Transverse colon (tissue), 4 donors: ENCODE measurements at regions not wholly inside any gene's neighbourhood (a gene's known extent, or its start where the extent isn't known, plus 50 kb on each side); places are given as distances from the start of the nearest gene placed in this dataset.

Source experiments
- EP300 ChIP-seq: sonication (generic); formaldehyde crosslinking; IDR thresholded peaks from one replicate; pipeline ENCODE4 v1.6.1; 2017; ENCODE audit warnings: antibody characterized with exemption, low read depth
- POLR2A ChIP-seq: fragments of 450-650 bp; IDR thresholded peaks from one replicate; pipeline ENCODE4 v1.6.1; 2016; ENCODE audit warnings: antibody characterized with exemption, mild to moderate bottlenecking, moderate library complexity
- POLR2AphosphoS5 ChIP-seq, 3 donors: sonication (generic); formaldehyde crosslinking; IDR thresholded peaks; one replicate each; pipeline ENCODE4 v1.6.1; 2016; ENCODE audit warnings: antibody characterized with exemption in 3 of 3
- TF ChIP-seq, protein P1 (sequence below), 5 experiments: fragments of 200-600 bp in 3 of 5; fragments of 450-650 bp in 2 of 5; sonication (generic) in 3 of 5; IDR thresholded peaks; 1 replicate in 2 of 5; 2 replicates in 3 of 5; pipeline ENCODE4 v1.5.1; 2016 to 2017; ENCODE audit warnings: antibody characterized with exemption in 5 of 5, inconsistent platforms in 3 of 5, mild to moderate bottlenecking in 2 of 5, moderate library complexity in 1 of 5

GRCh38 chr7:16278167-16278787 is 143.1 kb downstream of the CRPPA start:
- TF ChIP-seq, protein P1, sequence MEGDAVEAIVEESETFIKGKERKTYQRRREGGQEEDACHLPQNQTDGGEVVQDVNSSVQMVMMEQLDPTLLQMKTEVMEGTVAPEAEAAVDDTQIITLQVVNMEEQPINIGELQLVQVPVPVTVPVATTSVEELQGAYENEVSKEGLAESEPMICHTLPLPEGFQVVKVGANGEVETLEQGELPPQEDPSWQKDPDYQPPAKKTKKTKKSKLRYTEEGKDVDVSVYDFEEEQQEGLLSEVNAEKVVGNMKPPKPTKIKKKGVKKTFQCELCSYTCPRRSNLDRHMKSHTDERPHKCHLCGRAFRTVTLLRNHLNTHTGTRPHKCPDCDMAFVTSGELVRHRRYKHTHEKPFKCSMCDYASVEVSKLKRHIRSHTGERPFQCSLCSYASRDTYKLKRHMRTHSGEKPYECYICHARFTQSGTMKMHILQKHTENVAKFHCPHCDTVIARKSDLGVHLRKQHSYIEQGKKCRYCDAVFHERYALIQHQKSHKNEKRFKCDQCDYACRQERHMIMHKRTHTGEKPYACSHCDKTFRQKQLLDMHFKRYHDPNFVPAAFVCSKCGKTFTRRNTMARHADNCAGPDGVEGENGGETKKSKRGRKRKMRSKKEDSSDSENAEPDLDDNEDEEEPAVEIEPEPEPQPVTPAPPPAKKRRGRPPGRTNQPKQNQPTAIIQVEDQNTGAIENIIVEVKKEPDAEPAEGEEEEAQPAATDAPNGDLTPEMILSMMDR (IDR thresholded peaks at IDR 0.05): no peak
- no peak for TF ChIP-seq POLR2A
- TF ChIP-seq POLR2AphosphoS5 (IDR thresholded peaks at IDR 0.05): no peak
- no peak for TF ChIP-seq EP300
